GM19372 (cell line): ENCODE measurements at regions not wholly inside any gene's neighbourhood (a gene's known extent, or its start where the extent isn't known, plus 50 kb on each side); places are given as distances from the start of the nearest gene placed in this dataset.

Experiments
- ATAC-seq: cut with Tn5 transposase; IDR thresholded peaks from one replicate; pipeline ENCODE4 v1.9.1; 2021; ENCODE audit warnings: mild to moderate bottlenecking, low read depth, moderate library complexity; ENCODE audit not compliant: unreplicated experiment

- ATAC-seq, result no peak
Observed at GRCh38 chr6:166014966-166015365, 152.7 kb downstream of the TBXT start.

- ATAC-seq, result no peak
Observed at GRCh38 chr6:166010136-166010960, 157.3 kb downstream of the TBXT start.

GRCh38 chr6:166009385-166010031, 158.1 kb downstream of the TBXT start:
- ATAC-seq, result no peak

GRCh38 chr6:166008441-166009369, 158.9 kb downstream of the TBXT start:
- ATAC-seq, result no peak

GRCh38 chr6:166007349-166008263, 160.0 kb downstream of the TBXT start:
- no peak for ATAC-seq

- no peak for ATAC-seq
Observed at GRCh38 chr6:166006900-166007301, 160.8 kb downstream of the TBXT start.

GRCh38 chr6:166005944-166006899, 161.4 kb downstream of the TBXT start:
- no peak for ATAC-seq

GRCh38 chr6:166005401-166005943, 162.2 kb downstream of the TBXT start:
- ATAC-seq, result no peak

GRCh38 chr6:166004876-166005275, 162.8 kb downstream of the TBXT start:
- no peak for ATAC-seq

GRCh38 chr6:166004471-166004870, 163.2 kb downstream of the TBXT start:
- ATAC-seq, result no peak

- no peak for ATAC-seq
Observed at GRCh38 chr6:166003569-166003968, 164.1 kb downstream of the TBXT start.

- no peak for ATAC-seq
Observed at GRCh38 chr6:166001359-166001758, 166.3 kb downstream of the TBXT start.

- ATAC-seq, result no peak
Observed at GRCh38 chr6:165999279-165999678, 168.4 kb downstream of the TBXT start.

- ATAC-seq, result no peak
Observed at GRCh38 chr6:165998072-165998471, 169.6 kb downstream of the TBXT start.

- ATAC-seq, result no peak
Observed at GRCh38 chr6:165991341-165991740, 176.3 kb downstream of the TBXT start.

GRCh38 chr6:165990216-165990615, 177.4 kb downstream of the TBXT start:
- no peak for ATAC-seq

- no peak for ATAC-seq
Observed at GRCh38 chr6:165988757-165989456, 178.7 kb downstream of the TBXT start.

GRCh38 chr6:165988302-165988756, 179.3 kb downstream of the TBXT start:
- no peak for ATAC-seq
